ENCODE measurements at regions not wholly inside any gene's neighbourhood (a gene's known extent, or its start where the extent isn't known, plus 50 kb on each side); places are given as distances from the start of the nearest gene placed in this dataset.

- TF ChIP-seq POLR2A (IDR thresholded peaks at IDR 0.05) = no peak
- no peak for TF ChIP-seq EP300 (IDR thresholded peaks at IDR 0.05)
These were observed 397.7 kb downstream of the TCERG1L start for GRCh38 chr10:130913844-130914243.
